Gastroesophageal sphincter (tissue), 3 donors: ENCODE measurements at regions not wholly inside any gene's neighbourhood (a gene's known extent, or its start where the extent isn't known, plus 50 kb on each side); places are given as distances from the start of the nearest gene placed in this dataset.

Experiments used
- POLR2A ChIP-seq, 2 donors: fragments of 450-650 bp; IDR thresholded peaks; one replicate each; pipeline ENCODE4 v1.6.1; 2017; ENCODE audit warnings: antibody characterized with exemption in 2 of 2, mild to moderate bottlenecking in 2 of 2, moderate library complexity in 1 of 2
- POLR2AphosphoS5 ChIP-seq: sonication (generic); formaldehyde crosslinking; IDR thresholded peaks from one replicate; pipeline ENCODE4 v1.6.1; 2017; ENCODE audit warnings: antibody characterized with exemption
- TF ChIP-seq, protein P1 (sequence below), 4 experiments: fragments of 200-600 bp in 2 of 4; fragments of 450-650 bp in 2 of 4; sonication (generic) in 1 of 4; IDR thresholded peaks; one replicate each; pipeline ENCODE4 v1.5.1; 2017 to 2019; ENCODE audit warnings: antibody characterized with exemption in 4 of 4, mild to moderate bottlenecking in 2 of 4, moderate library complexity in 2 of 4

DNA sequence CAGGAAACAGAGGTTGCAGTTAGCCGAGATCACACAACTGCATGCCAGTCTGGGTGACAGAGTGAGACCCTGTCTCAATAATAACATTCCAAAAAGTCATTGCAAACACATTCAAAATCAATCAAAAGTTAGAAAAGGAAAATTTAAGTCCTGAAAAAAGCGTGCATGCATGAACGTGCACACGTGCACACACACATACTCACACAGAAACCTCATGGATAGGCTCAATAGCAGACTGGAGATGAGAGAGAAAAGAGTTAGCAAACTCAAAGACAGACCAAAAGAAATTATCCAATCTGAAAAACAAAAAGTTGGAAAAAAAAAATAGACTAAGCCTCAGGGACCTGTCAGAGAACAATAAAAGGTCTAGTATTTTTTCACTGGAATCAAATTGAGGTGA lies 1005.6 kb downstream of the TBC1D22A start:
- TF ChIP-seq, protein P1, sequence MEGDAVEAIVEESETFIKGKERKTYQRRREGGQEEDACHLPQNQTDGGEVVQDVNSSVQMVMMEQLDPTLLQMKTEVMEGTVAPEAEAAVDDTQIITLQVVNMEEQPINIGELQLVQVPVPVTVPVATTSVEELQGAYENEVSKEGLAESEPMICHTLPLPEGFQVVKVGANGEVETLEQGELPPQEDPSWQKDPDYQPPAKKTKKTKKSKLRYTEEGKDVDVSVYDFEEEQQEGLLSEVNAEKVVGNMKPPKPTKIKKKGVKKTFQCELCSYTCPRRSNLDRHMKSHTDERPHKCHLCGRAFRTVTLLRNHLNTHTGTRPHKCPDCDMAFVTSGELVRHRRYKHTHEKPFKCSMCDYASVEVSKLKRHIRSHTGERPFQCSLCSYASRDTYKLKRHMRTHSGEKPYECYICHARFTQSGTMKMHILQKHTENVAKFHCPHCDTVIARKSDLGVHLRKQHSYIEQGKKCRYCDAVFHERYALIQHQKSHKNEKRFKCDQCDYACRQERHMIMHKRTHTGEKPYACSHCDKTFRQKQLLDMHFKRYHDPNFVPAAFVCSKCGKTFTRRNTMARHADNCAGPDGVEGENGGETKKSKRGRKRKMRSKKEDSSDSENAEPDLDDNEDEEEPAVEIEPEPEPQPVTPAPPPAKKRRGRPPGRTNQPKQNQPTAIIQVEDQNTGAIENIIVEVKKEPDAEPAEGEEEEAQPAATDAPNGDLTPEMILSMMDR (IDR thresholded peaks at IDR 0.05) = no peak
- no peak for TF ChIP-seq POLR2AphosphoS5
- TF ChIP-seq POLR2A (IDR thresholded peaks at IDR 0.05) = no peak
